ENCODE measurements at regions not wholly inside any gene's neighbourhood (a gene's known extent, or its start where the extent isn't known, plus 50 kb on each side); places are given as distances from the start of the nearest gene placed in this dataset.

GRCh38 chr2:74744731-74745515 is 89.0 kb upstream of the HK2 start:
- no peaks in the 10 kb centered on the region for H3K9me3 Mint-ChIP-seq (ENCODE audit: unreplicated experiment)
- ChIA-PET POLR2A (no interaction called here), CTCF (no interaction called here)
- H3K4me3 Mint-ChIP-seq (ENCODE audit: unreplicated experiment) = no peak overlapping the region
- Histone ChIP-seq H3K4me3 (ENCODE audit: low read depth, low read length) (no peak overlapping the region), H3K4me1 (peaks cover 19% of the 10 kb centered on the region), H3K9me3 (no peaks in the 10 kb centered on the region), H3K27me3 (replicated peaks; ENCODE audit: control insufficient read depth, insufficient read depth, low read length) (no peaks in the 10 kb centered on the region), H3K36me3 (ENCODE audit: control insufficient read depth, insufficient read depth, low read length) (no peaks in the 10 kb centered on the region)
- no peak for TF ChIP-seq CTCF (IDR thresholded peaks at IDR 0.05; ENCODE audit: insufficient read depth in 1 of 2, low read depth in 1 of 2, low read length in 1 of 2, severe bottlenecking in 1 of 2, unreplicated experiment in 1 of 2)
- no peak for DNase-seq
- intact Hi-C loops (cut with micrococcal nuclease; ENCODE audit: unreplicated experiment) = no loop called here
- peaks cover 15% of the 10 kb centered on the region for H3K4me1 Mint-ChIP-seq (ENCODE audit: low read depth, unreplicated experiment)
- no peaks in the 10 kb centered on the region for H3K27me3 Mint-ChIP-seq (ENCODE audit: insufficient read depth, unreplicated experiment)
- no peak overlapping the region for H3K27ac Mint-ChIP-seq (ENCODE audit: unreplicated experiment)
- H3K36me3 Mint-ChIP-seq (ENCODE audit: insufficient read depth, unreplicated experiment) = no peaks in the 10 kb centered on the region
- BruUV-seq (replicated peaks) = no TSS peak

- TF ChIP-seq CTCF (IDR thresholded peaks at IDR 0.05; ENCODE audit: insufficient read depth in 1 of 2, low read depth in 1 of 2, low read length in 1 of 2, severe bottlenecking in 1 of 2, unreplicated experiment in 1 of 2) = no peak
- intact Hi-C loops (cut with micrococcal nuclease; ENCODE audit: unreplicated experiment) = no loop called here
- H3K27me3 Mint-ChIP-seq (ENCODE audit: insufficient read depth, unreplicated experiment) = no peaks in the 10 kb centered on the region
- BruUV-seq (replicated peaks) = no TSS peak
- ChIA-PET POLR2A (no interaction called here), CTCF (no interaction called here)
- H3K9me3 Mint-ChIP-seq (ENCODE audit: unreplicated experiment) = no peaks in the 10 kb centered on the region
- no peak overlapping the region for H3K4me3 Mint-ChIP-seq (ENCODE audit: unreplicated experiment)
- DNase-seq = no peak
- Histone ChIP-seq H3K36me3 (ENCODE audit: control insufficient read depth, insufficient read depth, low read length) (no peaks in the 10 kb centered on the region), H3K4me1 (peaks cover 11% of the 10 kb centered on the region), H3K4me3 (ENCODE audit: low read depth, low read length) (no peak overlapping the region), H3K9me3 (no peaks in the 10 kb centered on the region), H3K27me3 (replicated peaks; ENCODE audit: control insufficient read depth, insufficient read depth, low read length) (no peaks in the 10 kb centered on the region)
- no peaks in the 10 kb centered on the region for H3K36me3 Mint-ChIP-seq (ENCODE audit: insufficient read depth, unreplicated experiment)
- H3K27ac Mint-ChIP-seq (ENCODE audit: unreplicated experiment) = no peak overlapping the region
- H3K4me1 Mint-ChIP-seq (ENCODE audit: low read depth, unreplicated experiment) = peaks cover 15% of the 10 kb centered on the region
Observed at GRCh38 chr2:74745766-74746165, 88.2 kb upstream of the HK2 start.

GRCh38 chr2:74746480-74746879 is 87.4 kb upstream of the HK2 start:
- H3K4me1 Mint-ChIP-seq (ENCODE audit: low read depth, unreplicated experiment) = peaks cover 13% of the 10 kb centered on the region
- no peaks in the 10 kb centered on the region for H3K27me3 Mint-ChIP-seq (ENCODE audit: insufficient read depth, unreplicated experiment)
- Histone ChIP-seq H3K4me1 (peaks cover 4% of the 10 kb centered on the region), H3K27me3 (replicated peaks; ENCODE audit: control insufficient read depth, insufficient read depth, low read length) (no peaks in the 10 kb centered on the region), H3K36me3 (ENCODE audit: control insufficient read depth, insufficient read depth, low read length) (no peaks in the 10 kb centered on the region), H3K9me3 (no peaks in the 10 kb centered on the region), H3K4me3 (ENCODE audit: low read depth, low read length) (no peak overlapping the region)
- CTCF ChIA-PET = no interaction called here
- no peak for DNase-seq
- POLR2A ChIA-PET = no interaction called here
- H3K36me3 Mint-ChIP-seq (ENCODE audit: insufficient read depth, unreplicated experiment) = no peaks in the 10 kb centered on the region
- no peak overlapping the region for H3K4me3 Mint-ChIP-seq (ENCODE audit: unreplicated experiment)
- H3K9me3 Mint-ChIP-seq (ENCODE audit: unreplicated experiment) = no peaks in the 10 kb centered on the region
- H3K27ac Mint-ChIP-seq (ENCODE audit: unreplicated experiment) = no peak overlapping the region
- no peak for TF ChIP-seq CTCF (IDR thresholded peaks at IDR 0.05; ENCODE audit: insufficient read depth in 1 of 2, low read depth in 1 of 2, low read length in 1 of 2, severe bottlenecking in 1 of 2, unreplicated experiment in 1 of 2)
- intact Hi-C loops (cut with micrococcal nuclease; ENCODE audit: unreplicated experiment) = no loop called here
- BruUV-seq (replicated peaks) = no TSS peak
